LHCN-M2 (cell line): ENCODE measurements at regions not wholly inside any gene's neighbourhood (a gene's known extent, or its start where the extent isn't known, plus 50 kb on each side); places are given as distances from the start of the nearest gene placed in this dataset.

Source experiments
- DNase-seq: peaks from one replicate; pipeline ENCODE4 v3.0.0-alpha.2; 2012; ENCODE audit warnings: low read depth

- peak; percentile 71 for DNase-seq
These were observed 119.6 kb upstream of the NFIB start for GRCh38 chr9:14433351-14434157.

DNA sequence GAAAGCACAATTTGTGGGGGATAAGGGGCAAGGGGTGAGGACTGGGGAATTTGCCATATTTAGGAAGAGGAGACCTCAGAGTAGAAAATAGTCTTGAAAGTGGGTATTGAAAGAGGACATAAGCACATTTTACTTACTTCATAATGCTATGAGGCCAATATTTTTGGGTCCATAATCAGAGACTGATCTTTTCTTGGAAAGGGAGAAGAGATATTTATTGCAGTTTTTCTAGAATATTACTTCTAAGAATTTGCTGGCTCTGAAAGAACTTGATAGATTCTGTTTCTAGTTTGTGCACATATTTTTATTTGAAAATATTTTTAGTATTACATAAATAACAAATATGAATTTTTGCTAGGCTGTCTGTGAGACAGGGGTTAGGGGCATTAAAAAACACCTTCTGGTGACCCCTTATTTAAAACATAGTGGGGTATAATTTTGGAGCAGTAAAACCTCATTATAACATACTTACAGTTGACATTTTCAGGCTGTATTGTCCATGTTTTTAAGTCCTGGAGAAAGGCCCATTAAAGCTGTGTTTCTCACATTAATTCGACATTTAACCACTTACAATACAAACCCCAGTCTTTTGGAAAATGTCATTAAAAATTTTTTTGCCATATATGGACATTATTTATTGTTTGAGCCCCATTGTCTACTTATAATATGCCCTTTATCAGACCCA lies 118.9 kb upstream of the NFIB start:
- DNase-seq = no peak

GRCh38 chr9:14428781-14429230 lies 114.9 kb upstream of the NFIB start:
- DNase-seq = peak; percentile 61

DNA sequence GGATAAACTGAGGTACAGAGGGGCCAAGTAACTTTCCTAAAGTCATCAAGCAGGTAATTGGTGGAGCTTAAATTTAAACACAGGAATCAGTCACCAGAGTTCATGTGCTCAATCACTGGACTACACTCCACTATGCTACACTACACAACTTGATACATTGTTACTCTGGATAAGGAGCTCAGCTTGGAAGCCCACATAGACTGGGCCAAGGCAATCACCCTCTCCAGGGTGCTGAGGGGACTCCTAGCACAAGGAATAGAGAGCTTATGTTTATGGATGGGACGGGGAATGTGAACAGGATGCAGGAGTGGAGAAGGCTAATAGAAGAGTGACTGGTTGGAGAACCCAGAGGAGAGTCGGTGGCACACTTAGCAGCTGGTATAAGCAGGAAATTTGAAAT lies 113.5 kb upstream of the NFIB start:
- no peak for DNase-seq

- DNase-seq = no peak
These were observed 111.0 kb upstream of the NFIB start for GRCh38 chr9:14424983-14425382.

DNA sequence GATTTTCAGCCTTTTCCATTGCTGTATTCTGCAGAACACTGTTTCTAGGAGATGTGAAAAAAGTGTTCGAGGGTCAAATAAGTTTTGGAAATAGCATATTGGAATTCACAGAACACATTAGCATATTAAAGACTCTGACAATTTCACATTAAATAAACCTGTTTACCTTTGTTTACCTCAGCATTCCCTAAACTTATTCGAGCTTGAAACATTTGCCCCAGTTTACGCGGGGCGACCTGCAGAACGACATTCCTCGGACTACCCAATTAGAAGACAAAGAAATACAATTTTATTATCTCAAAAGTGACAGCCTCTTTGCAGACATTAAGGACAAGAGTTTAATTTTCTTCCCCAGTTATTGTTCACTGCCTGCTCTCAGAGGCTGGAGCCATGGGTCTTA lies 110.3 kb upstream of the NFIB start:
- no peak for DNase-seq

DNA sequence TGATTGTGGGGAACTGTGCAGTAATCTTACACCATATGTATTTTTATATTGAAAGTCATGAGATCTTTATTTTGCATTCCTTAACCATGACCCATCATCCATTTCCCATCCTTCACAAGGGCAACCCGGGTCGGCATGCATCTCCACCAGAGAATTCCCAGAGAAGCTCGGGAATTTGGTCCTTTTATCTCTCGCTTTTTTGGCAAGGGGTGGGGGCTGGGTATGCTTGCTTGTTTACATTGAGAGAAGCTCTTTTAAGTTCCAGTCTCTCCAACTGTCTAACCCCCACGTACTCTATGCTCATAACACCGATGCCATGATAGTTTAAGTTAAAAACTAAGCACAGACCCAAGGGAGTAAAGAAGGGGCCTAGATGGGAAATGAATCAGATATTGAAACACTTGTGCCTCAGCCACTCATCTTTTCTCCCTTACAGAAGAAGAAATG lies 109.9 kb upstream of the NFIB start:
- peak; percentile 82 for DNase-seq

GRCh38 chr9:14421291-14421690 lies 107.3 kb upstream of the NFIB start:
- DNase-seq = no peak

- no peak for DNase-seq
These were observed 105.3 kb upstream of the NFIB start for GRCh38 chr9:14418941-14419937.

GRCh38 chr9:14418301-14418940 lies 104.5 kb upstream of the NFIB start:
- DNase-seq = no peak

GRCh38 chr9:14417237-14417636 lies 103.3 kb upstream of the NFIB start:
- DNase-seq = peak; percentile 41

DNA sequence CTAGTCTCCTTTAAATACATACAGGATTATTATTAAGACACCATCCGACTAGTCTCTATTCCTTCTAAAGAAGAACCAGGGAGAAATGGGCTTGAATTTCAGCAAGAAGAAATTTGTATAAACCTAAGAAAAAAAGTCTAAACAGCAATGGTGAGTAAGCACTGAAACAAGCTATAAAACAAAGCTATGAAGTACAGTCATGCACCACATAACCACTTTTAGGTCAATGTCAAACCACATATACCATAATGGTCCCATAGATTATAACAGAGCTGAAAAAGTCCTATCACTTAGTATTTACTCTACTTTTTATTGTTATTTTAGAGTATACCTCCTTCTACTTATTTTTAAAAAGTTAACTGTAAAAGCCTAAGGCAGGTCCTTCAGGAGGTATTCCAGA lies 102.0 kb upstream of the NFIB start:
- DNase-seq = peak; percentile 72

DNA sequence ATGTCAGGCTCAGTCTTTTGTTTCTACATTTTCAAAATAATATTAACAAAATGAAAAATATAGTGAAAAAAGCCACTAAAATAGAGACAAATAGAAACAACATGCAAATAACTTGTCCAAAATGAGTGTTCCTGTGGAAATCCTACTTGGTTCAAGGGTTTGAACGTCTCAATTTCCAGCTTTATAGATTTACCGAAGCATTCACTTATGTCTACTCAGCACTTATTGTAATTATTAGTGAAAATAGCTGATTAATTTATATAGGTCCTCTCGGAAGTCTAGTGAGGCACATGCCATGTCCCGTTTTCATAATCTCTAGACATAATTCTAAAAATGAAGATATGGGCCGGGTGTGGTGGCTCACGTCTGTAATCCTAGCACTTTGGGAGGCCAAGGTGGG lies 99.9 kb upstream of the NFIB start:
- DNase-seq = no peak

- DNase-seq = no peak
These were observed 98.8 kb upstream of the NFIB start for GRCh38 chr9:14412775-14413174.

GRCh38 chr9:14406463-14406862 lies 92.5 kb upstream of the NFIB start:
- no peak for DNase-seq

GRCh38 chr9:14405176-14405706 lies 91.3 kb upstream of the NFIB start:
- no peak for DNase-seq

- no peak for DNase-seq
These were observed 89.1 kb upstream of the NFIB start for GRCh38 chr9:14403081-14403480.

DNA sequence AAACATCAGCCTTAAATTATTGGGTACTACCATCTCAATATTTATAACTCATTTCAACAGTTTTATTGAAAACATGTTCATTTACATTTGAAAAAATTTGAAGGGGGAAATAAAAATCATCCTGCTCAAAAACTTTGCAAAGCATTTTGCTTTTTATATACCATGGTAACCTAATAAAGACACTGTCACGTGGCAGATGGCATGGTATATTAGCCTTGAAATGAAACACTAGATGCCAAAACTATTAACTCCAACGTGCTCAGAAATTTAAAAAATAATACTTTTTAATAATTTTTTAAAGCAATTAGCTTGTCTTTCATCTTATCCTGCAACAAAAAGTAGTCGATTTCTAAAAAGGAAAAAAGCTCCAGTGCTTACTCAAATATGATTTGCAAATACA lies 88.6 kb upstream of the NFIB start:
- DNase-seq = no peak

DNA sequence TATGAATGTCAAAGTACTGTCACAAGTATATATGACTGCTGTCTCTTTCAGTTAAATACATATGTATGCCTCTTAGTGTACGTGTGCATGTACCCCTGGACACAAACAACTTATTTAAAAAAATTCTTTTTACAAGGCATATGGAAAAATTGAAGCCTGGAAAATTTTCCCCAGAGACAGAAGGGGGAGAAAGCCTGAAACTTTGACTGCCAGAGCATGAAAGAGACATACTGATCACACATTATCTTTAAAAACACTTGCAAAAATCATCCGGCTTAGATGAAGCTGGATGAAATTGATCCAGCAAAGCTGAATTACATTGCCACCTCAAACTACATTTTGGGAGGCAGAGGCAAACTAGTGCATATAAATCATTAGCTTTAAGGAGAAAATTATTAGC lies 88.0 kb upstream of the NFIB start:
- no peak for DNase-seq

GRCh38 chr9:14400658-14400995 lies 86.7 kb upstream of the NFIB start:
- peak; percentile 86 for DNase-seq
